Spinal cord (tissue), 9 donors: ENCODE measurements at regions not wholly inside any gene's neighbourhood (a gene's known extent, or its start where the extent isn't known, plus 50 kb on each side); places are given as distances from the start of the nearest gene placed in this dataset.

Experiments
- DNase-seq, 6 donors: peaks; one replicate each; pipeline versions ENCODE4 v3.0.0 to v3.0.0-alpha.2; 2013 to 2015; ENCODE audit warnings: low spot score in 6 of 6, low read depth in 4 of 6
- H3K27ac ChIP-seq: one replicate; pipeline ENCODE4 v1.5.1; 2013; ENCODE audit warnings: low read depth, low read length, control low read depth
- H3K27me3 ChIP-seq: one replicate; pipeline ENCODE4 v1.6.1; 2013; ENCODE audit warnings: low read length; ENCODE audit not compliant: control insufficient read depth, insufficient read depth
- H3K36me3 ChIP-seq: one replicate; pipeline ENCODE4 v1.6.1; 2013; ENCODE audit warnings: low read length; ENCODE audit not compliant: control insufficient read depth, insufficient read depth
- H3K4me1 ChIP-seq: one replicate; pipeline ENCODE4 v1.6.1; 2013; ENCODE audit warnings: low read length; ENCODE audit not compliant: control insufficient read depth, insufficient read depth
- H3K4me3 ChIP-seq: one replicate; pipeline ENCODE4 v1.5.1; 2013; ENCODE audit warnings: low read depth, low read length, control low read depth
- H3K9me3 ChIP-seq: one replicate; pipeline ENCODE4 v1.6.1; 2013; ENCODE audit warnings: low read length; ENCODE audit not compliant: control insufficient read depth, insufficient read depth
- WGBS: methylation state at CpG from one replicate; pipeline ENCODE4 v1.1.5; 2013; ENCODE audit warnings: missing lambda C conversion rate; ENCODE audit not compliant: insufficient coverage; 5-methylcytosine and 5-hydroxymethylcytosine counted together
- donor health status: healthy.

GRCh38 chr2:22690096-22690495, 694.9 kb upstream of the KLHL29 start:
- Histone ChIP-seq H3K9me3 (no peaks in the 10 kb centered on the region), H3K4me3 (no peak overlapping the region), H3K36me3 (no peaks in the 10 kb centered on the region), H3K27ac (no peak overlapping the region), H3K27me3 (no peaks in the 10 kb centered on the region), H3K4me1 (no peaks in the 10 kb centered on the region)
- WGBS, result no CpG with 5 or more reads among the region's 1 CpG
- DNase-seq, result peak in 1 of 6 donors; percentile 35

- WGBS, result no CpG with 5 or more reads among the region's 5 CpGs
- no peaks in the 10 kb centered on the region for H3K36me3 ChIP-seq
- no peak overlapping the region for H3K4me3 ChIP-seq
- H3K27me3 ChIP-seq, result no peaks in the 10 kb centered on the region
- peak in 1 of 6 donors; percentile 27 for DNase-seq
- no peak overlapping the region for H3K27ac ChIP-seq
- no peaks in the 10 kb centered on the region for H3K4me1 ChIP-seq
- H3K9me3 ChIP-seq, result no peaks in the 10 kb centered on the region
Observed at GRCh38 chr2:22691666-22692065, 693.3 kb upstream of the KLHL29 start.

- no peaks in the 10 kb centered on the region for H3K9me3 ChIP-seq
- no peaks in the 10 kb centered on the region for H3K36me3 ChIP-seq
- H3K27me3 ChIP-seq, result no peaks in the 10 kb centered on the region
- no peak overlapping the region for H3K4me3 ChIP-seq
- 80% methylated on average over 2 of the region's 2 CpGs for WGBS
- no peak for DNase-seq
- no peaks in the 10 kb centered on the region for H3K4me1 ChIP-seq
- no peak overlapping the region for H3K27ac ChIP-seq
Observed at GRCh38 chr2:22692746-22693145, 692.2 kb upstream of the KLHL29 start.

GRCh38 chr2:22694300-22694699, 690.7 kb upstream of the KLHL29 start:
- no peaks in the 10 kb centered on the region for H3K27me3 ChIP-seq
- WGBS, result 100% methylated on average over 2 of the region's 2 CpGs
- H3K36me3 ChIP-seq, result no peaks in the 10 kb centered on the region
- H3K4me3 ChIP-seq, result no peak overlapping the region
- no peak for DNase-seq
- no peak overlapping the region for H3K27ac ChIP-seq
- H3K4me1 ChIP-seq, result no peaks in the 10 kb centered on the region
- H3K9me3 ChIP-seq, result no peaks in the 10 kb centered on the region

GRCh38 chr2:22694856-22695255, 690.1 kb upstream of the KLHL29 start:
- H3K27me3 ChIP-seq, result no peaks in the 10 kb centered on the region
- no peak overlapping the region for H3K4me3 ChIP-seq
- no peak overlapping the region for H3K27ac ChIP-seq
- H3K9me3 ChIP-seq, result no peaks in the 10 kb centered on the region
- no peak for DNase-seq
- H3K36me3 ChIP-seq, result no peaks in the 10 kb centered on the region
- 44% methylated on average over 1 of the region's 1 CpG for WGBS
- no peaks in the 10 kb centered on the region for H3K4me1 ChIP-seq

GRCh38 chr2:22697054-22697788, 687.8 kb upstream of the KLHL29 start:
- WGBS, result 85% methylated on average over 2 of the region's 4 CpGs
- no peaks in the 10 kb centered on the region for H3K9me3 ChIP-seq
- no peak for DNase-seq

GRCh38 chr2:22701561-22702160, 683.3 kb upstream of the KLHL29 start:
- peak in 1 of 6 donors; percentile 23 for DNase-seq
- no peaks in the 10 kb centered on the region for H3K36me3 ChIP-seq
- peaks cover 2% of the 10 kb centered on the region for H3K9me3 ChIP-seq
- no peaks in the 10 kb centered on the region for H3K27me3 ChIP-seq
- H3K4me1 ChIP-seq, result no peaks in the 10 kb centered on the region
- H3K27ac ChIP-seq, result no peak overlapping the region
- WGBS, result 60% methylated on average over 1 of the region's 2 CpGs
- no peak overlapping the region for H3K4me3 ChIP-seq

More at GRCh38 chr2:22697054-22697788, 687.8 kb upstream of the KLHL29 start:
- no peaks in the 10 kb centered on the region for H3K36me3 ChIP-seq
- no peaks in the 10 kb centered on the region for H3K27me3 ChIP-seq
- no peak overlapping the region for H3K4me3 ChIP-seq
- no peak overlapping the region for H3K27ac ChIP-seq
- H3K4me1 ChIP-seq, result no peaks in the 10 kb centered on the region

GRCh38 chr2:22703286-22703920, 681.6 kb upstream of the KLHL29 start:
- Histone ChIP-seq H3K4me1 (no peaks in the 10 kb centered on the region), H3K4me3 (no peak overlapping the region), H3K27me3 (no peaks in the 10 kb centered on the region), H3K36me3 (no peaks in the 10 kb centered on the region), H3K9me3 (peaks cover 2% of the 10 kb centered on the region), H3K27ac (no peak overlapping the region)
- 67% methylated on average over 1 of the region's 1 CpG for WGBS
- no peak for DNase-seq

- no peak for DNase-seq
- no peak overlapping the region for H3K4me3 ChIP-seq
Observed at GRCh38 chr2:22719396-22719795, 665.6 kb upstream of the KLHL29 start.

GRCh38 chr2:22729466-22729865, 655.5 kb upstream of the KLHL29 start:
- H3K27me3 ChIP-seq, result no peaks in the 10 kb centered on the region
- H3K4me1 ChIP-seq, result no peaks in the 10 kb centered on the region
- no peaks in the 10 kb centered on the region for H3K9me3 ChIP-seq
- no peaks in the 10 kb centered on the region for H3K36me3 ChIP-seq
- no peak for DNase-seq
- WGBS, result 89% methylated on average over 3 of the region's 5 CpGs
- no peak overlapping the region for H3K27ac ChIP-seq
- no peak overlapping the region for H3K4me3 ChIP-seq

More at GRCh38 chr2:22719396-22719795, 665.6 kb upstream of the KLHL29 start:
- Histone ChIP-seq H3K27me3 (no peaks in the 10 kb centered on the region), H3K4me1 (no peaks in the 10 kb centered on the region), H3K27ac (no peak overlapping the region), H3K9me3 (no peaks in the 10 kb centered on the region), H3K36me3 (no peaks in the 10 kb centered on the region)
